Stimulated activated CD8-positive, alpha-beta memory T cell treated with anti-CD3 and anti-CD28 coated beads, Interleukin-7, amount 100 ng/mL, for 4 hours (primary cell): ENCODE measurements at regions not wholly inside any gene's neighbourhood (a gene's known extent, or its start where the extent isn't known, plus 50 kb on each side); places are given as distances from the start of the nearest gene placed in this dataset.

Experiments used
- DNase-seq, 2 donors: peaks; one replicate each; pipeline ENCODE4 v3.0.0-alpha.2; 2020; ENCODE audit warnings: low read depth in 2 of 2

GRCh38 chr5:109917154-109917546 is 227.4 kb downstream of the MAN2A1 start:
- DNase-seq = no peak

- no peak for DNase-seq
Observed at GRCh38 chr5:109917966-109918365, 228.2 kb downstream of the MAN2A1 start.

GRCh38 chr5:109920736-109921135 is 231.0 kb downstream of the MAN2A1 start:
- no peak for DNase-seq

DNA sequence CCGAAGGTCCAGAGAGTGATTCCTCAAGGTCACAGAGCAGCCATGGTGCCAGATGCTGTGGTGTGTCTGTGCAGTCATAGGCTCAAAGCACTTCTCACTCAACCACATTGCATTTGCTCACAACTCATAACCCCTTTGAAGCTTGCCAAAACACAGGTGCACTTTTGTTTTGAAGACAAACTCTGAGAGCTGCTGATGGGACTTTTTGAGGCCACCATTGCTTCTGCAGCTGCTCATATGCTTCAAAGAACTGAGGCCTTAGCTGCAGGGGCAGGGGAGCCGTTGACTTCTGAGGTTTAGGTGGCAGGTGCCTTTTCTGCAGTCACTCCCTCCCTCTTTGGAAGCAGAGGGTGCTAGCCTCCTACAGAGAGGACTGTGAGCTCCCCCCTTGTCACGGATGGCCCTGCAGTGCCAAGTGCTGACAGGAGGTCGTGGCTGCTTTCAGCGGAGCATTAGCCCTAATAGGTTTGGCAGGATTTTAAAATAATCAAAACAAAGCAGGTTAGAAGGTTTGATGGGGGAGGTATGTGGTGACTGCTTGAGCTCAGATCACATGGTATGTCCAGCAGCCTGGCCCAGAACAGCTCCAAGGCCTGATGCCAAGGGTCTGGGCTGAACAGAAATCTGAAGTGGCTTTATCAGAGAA is 232.1 kb downstream of the MAN2A1 start:
- no peak for DNase-seq

DNA sequence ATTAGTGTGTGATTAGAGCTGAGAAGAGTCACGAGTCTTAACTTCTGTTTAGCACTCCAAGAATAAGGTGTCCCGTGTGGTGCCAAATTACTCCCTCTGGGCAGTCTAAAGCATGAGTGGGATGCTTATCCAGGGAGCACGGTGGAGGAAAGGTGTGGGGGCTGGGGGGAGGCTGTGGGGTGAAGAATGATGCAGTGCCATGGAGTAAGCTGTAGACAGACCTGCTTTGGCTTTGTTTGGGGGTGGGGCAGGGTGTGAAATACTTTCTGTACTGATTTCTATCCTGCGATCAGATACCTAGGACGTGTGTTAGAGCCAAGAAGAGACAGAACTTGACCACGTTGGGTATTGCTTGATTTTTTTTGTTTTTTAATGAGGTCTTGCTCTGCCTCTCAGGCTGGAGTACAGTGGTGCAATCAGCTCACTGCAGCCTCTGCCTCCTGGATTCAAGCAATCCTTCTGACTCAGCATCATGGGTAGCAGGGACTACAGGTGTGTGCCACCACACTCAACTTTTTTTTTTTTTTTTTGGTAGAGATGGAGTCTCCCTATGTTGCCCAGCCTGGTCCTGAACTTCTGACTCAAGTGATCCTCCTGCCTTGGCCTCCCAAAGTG is 232.8 kb downstream of the MAN2A1 start:
- no peak for DNase-seq

DNA sequence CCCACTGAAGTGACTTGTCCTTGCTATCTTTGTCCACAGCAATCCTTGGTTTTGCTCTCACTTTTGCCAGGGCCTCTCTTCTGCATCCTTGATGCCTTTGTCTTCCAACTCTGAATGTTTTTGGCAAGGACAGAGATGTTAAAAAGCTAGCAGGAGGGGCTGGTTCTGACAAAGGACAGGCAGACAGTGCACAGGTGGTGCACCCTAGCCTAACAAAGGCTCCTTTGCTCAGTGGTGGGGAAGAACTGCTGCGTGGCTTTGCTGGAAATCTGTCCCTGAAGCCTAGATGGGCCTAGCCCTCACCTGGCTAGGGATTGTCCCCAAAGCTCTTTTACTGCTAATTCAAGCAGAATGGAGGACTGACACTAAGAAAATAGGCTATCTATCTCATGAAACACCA is 233.5 kb downstream of the MAN2A1 start:
- no peak for DNase-seq

DNA sequence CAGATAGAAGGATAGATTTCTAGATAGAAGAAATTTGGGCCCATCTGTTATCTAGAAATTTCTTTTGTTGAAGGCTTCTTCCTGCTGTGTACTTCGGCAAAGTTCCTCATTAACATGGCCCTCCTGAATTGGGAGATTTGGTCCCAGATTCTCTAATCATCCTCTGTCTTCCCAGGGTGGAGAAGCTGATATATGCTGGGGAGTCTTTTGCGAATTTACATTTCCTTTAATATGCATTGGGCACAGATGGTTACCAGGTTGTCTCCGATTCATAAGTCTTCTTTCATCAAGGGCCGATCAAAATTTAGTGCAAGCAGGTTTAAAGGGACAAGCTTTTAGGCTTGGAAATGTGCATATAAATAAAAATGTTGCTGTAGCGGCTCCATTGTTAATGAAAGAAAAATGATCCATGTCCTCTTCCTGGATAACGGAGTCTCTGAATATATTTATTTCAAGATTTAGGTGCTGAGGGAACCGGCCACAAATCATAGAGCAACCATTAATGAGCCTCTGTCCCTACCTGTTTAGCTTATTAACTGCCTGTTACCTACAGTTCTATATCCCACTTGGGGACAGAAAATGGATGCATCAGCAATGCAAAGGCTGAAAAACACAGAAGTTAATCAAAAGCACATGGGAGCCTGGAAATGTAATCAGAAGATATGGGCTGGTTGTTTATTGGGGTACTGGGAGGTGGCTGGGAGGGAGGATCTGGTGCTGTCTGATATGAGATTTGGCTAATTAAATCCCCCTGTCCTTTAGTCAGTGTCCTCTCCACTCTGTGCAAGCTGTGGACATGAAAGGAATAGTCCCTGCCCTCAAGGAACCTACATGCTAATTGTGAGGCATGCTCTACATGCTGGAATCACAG is 234.7 kb downstream of the MAN2A1 start:
- no peak for DNase-seq

DNA sequence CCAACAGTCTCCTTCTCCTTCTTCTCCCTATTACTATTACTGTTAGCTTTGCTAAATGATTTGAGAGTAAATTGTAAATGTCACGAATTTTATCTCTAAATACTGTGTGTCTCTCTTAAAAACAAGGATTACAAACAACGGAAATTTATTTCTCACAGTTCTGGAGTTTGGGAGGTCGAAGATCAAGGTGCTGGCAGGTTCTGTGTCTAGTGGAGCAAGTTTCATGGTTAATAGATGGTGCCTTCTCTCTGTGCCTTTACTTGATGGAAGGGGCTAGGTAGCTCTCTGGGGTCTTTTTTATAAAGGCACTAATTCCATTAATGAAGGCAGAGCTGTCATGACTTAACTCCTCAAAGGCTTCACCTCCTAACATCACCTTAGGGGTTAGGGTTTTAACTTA is 237.9 kb downstream of the MAN2A1 start:
- DNase-seq = no peak

GRCh38 chr5:109928046-109928445 is 238.3 kb downstream of the MAN2A1 start:
- no peak for DNase-seq

- DNase-seq = no peak
Observed at GRCh38 chr5:109928811-109929210, 239.1 kb downstream of the MAN2A1 start.

- DNase-seq = no peak
Observed at GRCh38 chr5:109929376-109929775, 239.6 kb downstream of the MAN2A1 start.

DNA sequence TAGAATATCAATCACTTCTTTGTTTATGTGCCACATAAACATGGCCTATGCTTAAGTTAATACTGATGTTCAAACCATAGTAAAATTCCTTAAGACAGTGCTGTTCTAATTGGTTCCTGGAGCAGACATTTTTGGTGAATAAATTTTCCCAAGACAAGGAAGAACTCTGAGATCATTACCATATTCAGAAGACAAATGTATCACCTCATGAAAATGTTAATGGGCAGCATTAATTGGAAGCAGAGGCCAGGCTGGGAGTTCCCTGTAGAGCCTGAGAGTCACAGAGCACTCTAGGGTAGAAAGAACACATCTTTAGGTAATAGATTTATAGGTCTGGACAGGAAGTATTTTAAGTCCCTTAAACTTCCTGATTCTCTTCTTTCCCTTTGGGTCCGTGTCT is 240.2 kb downstream of the MAN2A1 start:
- DNase-seq = no peak

DNA sequence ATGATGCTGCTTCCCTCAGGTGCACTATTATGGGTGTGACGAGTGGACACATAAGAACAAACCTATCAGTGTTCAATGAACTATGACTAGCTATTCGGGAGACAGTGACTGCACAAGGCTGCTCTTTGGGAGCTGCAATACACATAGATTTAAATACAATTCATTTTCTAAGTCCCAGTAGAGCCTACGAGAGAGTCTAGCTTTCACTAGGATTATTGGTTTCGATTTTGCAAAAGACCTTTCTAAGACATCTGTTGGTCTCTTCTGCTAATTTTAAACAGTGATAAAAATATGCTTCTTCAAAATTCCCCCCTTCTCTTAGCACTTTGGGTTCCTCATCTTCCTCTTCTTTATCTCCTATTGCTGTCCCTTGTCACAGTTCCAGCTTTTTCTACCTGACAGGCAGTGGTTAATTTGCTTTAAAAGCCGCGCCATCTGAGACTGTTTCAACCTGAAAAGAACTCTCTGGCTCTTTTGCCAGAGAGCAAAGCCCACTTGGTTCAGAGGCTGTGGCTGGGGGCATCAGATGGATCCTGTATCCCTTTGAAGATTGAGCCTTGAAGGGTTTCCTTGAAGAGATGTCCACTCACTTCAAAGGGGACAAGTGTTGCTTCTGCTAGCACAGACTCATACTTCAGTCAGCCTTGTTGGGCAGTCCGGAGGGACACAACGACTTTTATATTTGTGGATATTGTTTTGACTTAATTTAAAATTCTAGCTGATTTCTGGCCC is 241.5 kb downstream of the MAN2A1 start:
- no peak for DNase-seq

DNA sequence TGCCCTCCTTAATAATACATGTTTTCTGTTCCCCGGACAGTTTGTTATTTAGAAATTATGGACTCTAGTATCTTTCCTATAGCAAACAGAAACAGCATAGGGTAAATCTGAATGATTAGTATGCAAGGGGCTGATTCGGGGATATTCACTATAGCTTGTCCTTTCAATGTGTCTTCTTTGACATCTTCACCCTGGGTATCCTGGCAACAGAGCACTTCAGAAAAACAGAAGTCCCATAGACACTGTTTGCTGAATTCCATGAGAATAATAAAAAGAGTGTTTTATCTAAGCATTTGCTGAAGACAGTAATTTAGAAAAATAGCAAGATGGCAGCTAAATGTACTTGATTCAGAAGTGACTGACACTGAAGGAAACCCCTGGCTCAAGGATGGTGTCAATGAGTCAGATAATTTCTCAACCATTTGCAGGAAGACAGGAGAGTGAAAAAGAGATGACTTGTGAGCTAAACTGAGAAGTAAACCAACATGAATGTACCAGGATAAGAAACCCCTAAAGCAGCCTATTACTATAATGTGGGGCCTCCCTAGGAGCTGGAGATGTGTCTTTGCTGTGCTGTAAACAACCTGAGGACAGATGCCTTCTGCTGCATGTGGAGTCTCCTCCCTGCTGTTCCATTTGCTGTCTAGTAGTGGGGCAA is 246.2 kb downstream of the MAN2A1 start:
- DNase-seq = no peak

- DNase-seq = no peak
Observed at GRCh38 chr5:109936996-109937395, 247.3 kb downstream of the MAN2A1 start.

GRCh38 chr5:109937951-109938350 is 248.2 kb downstream of the MAN2A1 start:
- DNase-seq = no peak

- no peak for DNase-seq
Observed at GRCh38 chr5:109938453-109938852, 248.7 kb downstream of the MAN2A1 start.

GRCh38 chr5:109939116-109939682 is 249.5 kb downstream of the MAN2A1 start:
- DNase-seq = no peak

GRCh38 chr5:109942646-109943045 is 252.9 kb downstream of the MAN2A1 start:
- DNase-seq = no peak

DNA sequence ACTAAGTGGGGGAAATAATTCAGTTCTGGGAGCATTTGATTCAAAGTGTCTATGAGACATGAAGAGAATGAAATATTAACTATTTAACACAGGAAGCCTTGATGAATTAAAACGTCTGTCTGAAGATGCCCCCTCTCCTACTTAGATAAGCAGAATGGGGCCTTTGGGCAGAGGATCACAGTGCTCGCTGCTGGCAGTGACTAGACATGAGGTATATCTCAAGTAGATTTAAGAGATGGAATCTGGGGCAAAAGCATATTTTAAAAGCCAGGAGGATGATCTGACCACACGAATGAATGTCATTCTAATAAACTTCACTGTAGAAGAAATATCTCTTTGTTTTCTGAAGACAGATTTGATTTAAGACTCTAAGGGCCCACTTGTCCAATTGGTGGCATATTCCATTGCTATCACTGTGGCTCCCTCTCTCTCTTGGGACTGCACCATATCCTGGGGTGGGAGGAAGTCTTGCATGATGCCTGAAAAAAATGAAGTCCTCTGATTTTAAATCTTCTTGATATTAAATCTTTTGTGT is 254.0 kb downstream of the MAN2A1 start:
- no peak for DNase-seq

GRCh38 chr5:109944461-109944860 is 254.7 kb downstream of the MAN2A1 start:
- no peak for DNase-seq
